Choroid plexus epithelial cell (primary cell): ENCODE measurements at regions not wholly inside any gene's neighbourhood (a gene's known extent, or its start where the extent isn't known, plus 50 kb on each side); places are given as distances from the start of the nearest gene placed in this dataset.

Experiments used
- DNase-seq: peaks from one replicate; pipeline ENCODE4 v3.0.0-alpha.2; 2010; ENCODE audit warnings: low read depth
- H3K4me3 ChIP-seq: 2 replicates; pipeline ENCODE4 v1.5.1; 2011; ENCODE audit warnings: low read depth, mild to moderate bottlenecking, control low read depth, low read length, moderate library complexity
- TF ChIP-seq, protein P1 (sequence below): conservative IDR thresholded peaks from 2 replicates; pipeline ENCODE4 v1.5.1; 2011; ENCODE audit warnings: low read depth, mild to moderate bottlenecking, control low read depth, inconsistent platforms, low read length, moderate library complexity

DNA sequence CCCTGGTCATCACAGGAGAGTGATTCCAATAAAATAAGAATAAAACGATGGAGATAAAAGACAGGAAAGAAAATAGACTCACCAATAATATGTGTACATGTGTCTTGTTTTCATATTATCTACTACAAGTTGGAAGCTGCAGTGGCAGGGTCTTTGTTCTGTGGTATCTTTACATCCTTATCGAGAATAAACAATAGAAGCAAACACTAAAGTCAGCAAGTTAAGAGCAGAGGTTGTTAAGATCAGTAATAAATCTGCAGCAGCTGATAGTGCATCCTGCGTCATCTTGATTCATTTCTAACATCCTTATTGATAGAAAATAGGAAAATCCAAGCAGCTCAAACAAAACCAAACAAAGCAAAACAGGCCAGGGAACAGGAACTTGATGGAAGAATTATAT, 107.4 kb downstream of the RPS29 start:
- TF ChIP-seq, protein P1, sequence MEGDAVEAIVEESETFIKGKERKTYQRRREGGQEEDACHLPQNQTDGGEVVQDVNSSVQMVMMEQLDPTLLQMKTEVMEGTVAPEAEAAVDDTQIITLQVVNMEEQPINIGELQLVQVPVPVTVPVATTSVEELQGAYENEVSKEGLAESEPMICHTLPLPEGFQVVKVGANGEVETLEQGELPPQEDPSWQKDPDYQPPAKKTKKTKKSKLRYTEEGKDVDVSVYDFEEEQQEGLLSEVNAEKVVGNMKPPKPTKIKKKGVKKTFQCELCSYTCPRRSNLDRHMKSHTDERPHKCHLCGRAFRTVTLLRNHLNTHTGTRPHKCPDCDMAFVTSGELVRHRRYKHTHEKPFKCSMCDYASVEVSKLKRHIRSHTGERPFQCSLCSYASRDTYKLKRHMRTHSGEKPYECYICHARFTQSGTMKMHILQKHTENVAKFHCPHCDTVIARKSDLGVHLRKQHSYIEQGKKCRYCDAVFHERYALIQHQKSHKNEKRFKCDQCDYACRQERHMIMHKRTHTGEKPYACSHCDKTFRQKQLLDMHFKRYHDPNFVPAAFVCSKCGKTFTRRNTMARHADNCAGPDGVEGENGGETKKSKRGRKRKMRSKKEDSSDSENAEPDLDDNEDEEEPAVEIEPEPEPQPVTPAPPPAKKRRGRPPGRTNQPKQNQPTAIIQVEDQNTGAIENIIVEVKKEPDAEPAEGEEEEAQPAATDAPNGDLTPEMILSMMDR: no peak
- H3K4me3 ChIP-seq: no peak overlapping the region
- no peak for DNase-seq

DNA sequence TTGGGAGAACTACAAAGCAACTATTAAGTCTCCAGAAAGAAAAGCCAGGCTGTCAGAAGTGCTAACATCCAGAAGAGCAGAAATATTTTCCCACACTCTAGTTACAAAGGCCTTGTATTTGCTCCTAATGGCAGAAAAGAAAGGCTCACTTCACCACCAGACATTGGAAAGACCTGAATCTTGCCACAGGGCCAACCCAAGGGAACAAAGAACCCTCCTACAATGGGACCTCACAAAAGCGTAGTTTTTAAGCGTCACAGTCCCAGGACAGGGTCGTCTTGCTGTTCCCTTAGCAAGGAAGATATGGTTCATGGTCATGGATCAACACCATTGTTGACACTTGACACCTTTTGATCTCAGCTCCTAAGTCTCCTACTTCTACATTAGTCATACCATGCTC, 119.1 kb downstream of the RPS29 start:
- TF ChIP-seq, protein P1: no peak
- no peak for DNase-seq
- no peak overlapping the region for H3K4me3 ChIP-seq

DNA sequence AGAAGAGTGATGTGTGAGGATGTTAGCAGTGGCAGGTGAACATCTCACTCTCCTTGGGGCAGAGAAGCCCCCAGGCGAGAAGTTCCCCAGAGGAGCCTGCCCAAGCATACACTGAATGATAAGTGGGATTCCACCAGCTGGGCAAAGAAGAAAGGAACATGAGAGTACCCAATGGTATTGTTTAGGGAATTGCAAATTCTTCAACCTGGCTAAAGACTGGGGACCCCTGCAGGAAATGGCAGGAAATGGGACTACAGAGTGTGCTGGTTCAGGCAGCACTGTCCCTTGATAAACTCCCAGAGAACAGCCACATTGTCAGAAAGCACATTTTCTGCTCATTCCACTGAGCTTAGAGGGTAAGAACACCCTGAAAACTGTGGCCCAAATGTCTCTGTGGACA, 121.3 kb downstream of the RPS29 start:
- TF ChIP-seq, protein P1: peak; percentile 43
- peak; percentile 3 for DNase-seq
- no peak overlapping the region for H3K4me3 ChIP-seq

DNA sequence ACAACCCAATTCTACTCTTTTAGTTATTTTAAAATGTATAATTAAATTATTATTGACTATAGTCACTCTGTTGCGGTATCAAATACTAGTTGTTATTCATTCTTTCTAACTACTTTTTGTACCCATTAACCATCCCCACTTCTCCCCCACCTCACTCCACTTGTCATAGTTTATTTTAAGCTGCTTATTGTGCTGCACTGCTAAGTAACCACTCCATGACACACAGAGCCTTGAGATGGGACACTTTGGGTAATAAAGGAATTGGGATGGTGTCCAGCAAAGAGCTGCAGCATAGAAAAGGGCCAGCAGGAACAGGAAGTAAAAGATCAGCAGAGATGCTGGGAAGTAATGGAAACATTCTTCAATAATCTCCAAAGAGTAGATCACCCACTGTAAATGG, 123.0 kb downstream of the RPS29 start:
- H3K4me3 ChIP-seq: no peak overlapping the region
- TF ChIP-seq, protein P1: no peak
- DNase-seq: no peak

DNA sequence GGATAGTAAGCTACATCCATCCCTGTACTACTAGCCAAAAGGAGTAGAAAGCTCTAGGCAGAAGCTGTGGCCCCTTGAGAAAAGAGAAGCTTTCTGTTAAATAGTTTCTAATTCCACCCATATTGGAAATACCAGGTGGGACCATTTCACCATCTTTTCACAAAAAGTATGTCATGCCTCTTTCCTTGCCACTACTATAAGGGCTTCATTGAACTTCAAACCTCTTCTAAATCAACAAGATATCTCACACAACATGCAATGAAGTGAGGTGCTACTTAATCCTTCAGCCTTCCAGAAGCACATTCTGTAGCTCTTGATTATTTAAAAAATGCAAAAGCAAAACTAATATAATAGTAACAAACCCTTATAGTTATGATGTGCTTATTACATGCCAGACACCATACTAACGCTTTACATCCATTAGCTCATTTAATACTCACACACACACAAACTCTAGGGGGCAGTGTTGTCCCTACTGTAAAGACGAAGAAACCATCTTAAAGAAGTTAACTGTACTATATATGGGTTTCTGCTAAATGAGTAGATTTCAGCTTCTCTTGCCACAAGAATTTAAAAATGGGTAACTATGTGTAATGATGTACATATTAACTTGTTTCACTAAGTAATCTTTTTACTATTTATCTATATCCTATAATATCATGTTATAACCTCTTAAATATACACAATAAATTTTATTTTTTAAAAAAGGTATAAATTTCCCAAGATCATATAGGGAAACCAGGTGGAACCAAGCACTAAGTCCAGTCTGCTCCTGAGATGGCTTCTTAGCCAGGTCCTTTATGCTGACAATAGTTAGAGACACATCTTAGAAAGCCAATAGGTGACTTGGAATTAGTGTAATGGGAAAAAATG, 124.4 kb downstream of the RPS29 start:
- peak; percentile 89 for DNase-seq
- no peak overlapping the region for H3K4me3 ChIP-seq
- TF ChIP-seq, protein P1: peak; percentile 67

DNA sequence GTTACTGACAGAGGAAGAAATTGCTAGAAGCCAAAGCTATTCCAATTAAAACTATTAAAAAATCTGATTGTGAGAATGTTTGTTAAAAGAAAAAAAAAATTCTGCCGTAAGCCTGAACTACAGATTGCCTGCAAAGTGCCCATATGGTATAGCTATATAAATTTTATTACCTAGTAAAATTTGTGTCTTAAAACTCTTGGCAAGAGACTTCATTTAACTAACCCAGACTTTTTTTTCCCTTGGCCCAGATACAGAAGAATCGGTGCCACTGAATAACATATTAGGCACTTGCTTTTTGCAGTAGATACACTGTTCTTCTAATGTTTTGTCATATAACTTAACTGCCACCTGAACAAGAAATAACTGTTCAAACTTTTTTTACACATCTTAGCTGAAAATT, 125.5 kb downstream of the RPS29 start:
- no peak overlapping the region for H3K4me3 ChIP-seq
- TF ChIP-seq, protein P1: no peak
- no peak for DNase-seq

DNA sequence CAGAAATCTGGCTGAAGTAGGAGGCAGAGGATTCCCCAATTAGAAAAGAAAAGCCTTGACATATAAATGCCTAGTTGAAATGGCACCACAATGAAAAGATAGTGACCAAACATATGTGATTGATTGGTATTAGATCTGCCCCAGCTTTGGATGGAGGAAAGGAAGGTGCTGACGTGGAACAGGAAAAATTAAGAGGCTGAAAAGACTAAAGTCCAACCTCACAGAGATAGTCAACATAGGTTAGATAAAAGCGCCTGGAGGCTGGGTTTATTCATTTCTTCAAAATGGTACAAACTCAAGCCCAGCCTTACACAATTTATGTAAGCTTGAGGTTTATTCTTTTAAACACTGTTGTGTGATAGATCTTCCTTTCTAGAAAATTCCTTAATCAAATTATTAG, 129.6 kb downstream of the RPS29 start:
- H3K4me3 ChIP-seq: no peak overlapping the region
- no peak for DNase-seq
- TF ChIP-seq, protein P1: no peak
